NT2/D1 (cell line): ENCODE measurements at regions not wholly inside any gene's neighbourhood (a gene's known extent, or its start where the extent isn't known, plus 50 kb on each side); places are given as distances from the start of the nearest gene placed in this dataset.

Source experiments
- SUZ12 ChIP-seq: IDR thresholded peaks from 2 replicates; pipeline ENCODE4 v1.6.1; 2011; ENCODE audit not compliant: insufficient read length, insufficient read depth; ENCODE audit errors: extremely low read depth
- ZNF274 ChIP-seq: IDR thresholded peaks from 2 replicates; pipeline ENCODE4 v1.6.1; 2011; ENCODE audit warnings: mild to moderate bottlenecking, low read depth, low read length

DNA sequence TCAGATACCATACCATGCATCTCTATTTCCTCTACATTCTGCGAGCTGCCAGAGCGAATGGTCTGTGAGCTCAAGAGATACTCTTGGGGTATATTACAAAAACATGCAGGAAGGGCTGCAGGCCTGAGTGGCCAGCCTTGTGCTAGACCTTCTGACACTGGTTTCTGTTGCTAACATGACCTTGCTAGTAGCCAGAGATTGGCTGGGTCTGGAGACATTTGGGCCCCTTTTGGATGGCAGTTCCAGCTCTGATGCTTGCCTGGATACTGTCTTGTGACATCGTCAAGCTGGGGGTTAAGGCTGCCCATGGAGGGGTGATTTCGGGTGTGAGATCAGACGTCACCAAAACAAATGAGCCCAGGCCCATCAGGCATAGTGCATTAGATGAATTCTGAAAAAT is 56.1 kb upstream of the FSTL4 start:
- TF ChIP-seq SUZ12, result no peak
- TF ChIP-seq ZNF274, result no peak
